ENCODE measurements at regions not wholly inside any gene's neighbourhood (a gene's known extent, or its start where the extent isn't known, plus 50 kb on each side); places are given as distances from the start of the nearest gene placed in this dataset.

GRCh38 chr1:195754874-195755273, 853.4 kb downstream of the KCNT2 start:
- no peak for TF ChIP-seq CTCF (conservative IDR thresholded peaks at IDR 0.05; ENCODE audit: low read length)
- no peak for DNase-seq (ENCODE audit: low read depth)
- no peak overlapping the region for H3K4me3 ChIP-seq (ENCODE audit: low read length)

- no peak for TF ChIP-seq CTCF (conservative IDR thresholded peaks at IDR 0.05; ENCODE audit: low read length)
- DNase-seq (ENCODE audit: low read depth) = no peak
Observed at GRCh38 chr1:195754303-195754702, 853.9 kb downstream of the KCNT2 start.

GRCh38 chr1:195748969-195749368, 859.3 kb downstream of the KCNT2 start:
- H3K4me3 ChIP-seq (ENCODE audit: low read length) = no peak overlapping the region
- TF ChIP-seq CTCF (conservative IDR thresholded peaks at IDR 0.05; ENCODE audit: low read length) = no peak
- DNase-seq (ENCODE audit: low read depth) = no peak

More at GRCh38 chr1:195754303-195754702, 853.9 kb downstream of the KCNT2 start:
- no peak overlapping the region for H3K4me3 ChIP-seq (ENCODE audit: low read length)

GRCh38 chr1:195745189-195746010, 862.8 kb downstream of the KCNT2 start:
- H3K4me3 ChIP-seq (ENCODE audit: low read length) = no peak overlapping the region
- no peak for TF ChIP-seq CTCF (conservative IDR thresholded peaks at IDR 0.05; ENCODE audit: low read length)
- no peak for DNase-seq (ENCODE audit: low read depth)

- no peak overlapping the region for H3K4me3 ChIP-seq (ENCODE audit: low read length)
- DNase-seq (ENCODE audit: low read depth) = no peak
- TF ChIP-seq CTCF (conservative IDR thresholded peaks at IDR 0.05; ENCODE audit: low read length) = no peak
Observed at GRCh38 chr1:195744256-195744655, 864.0 kb downstream of the KCNT2 start.

- no peak for TF ChIP-seq CTCF (conservative IDR thresholded peaks at IDR 0.05; ENCODE audit: low read length)
- no peak overlapping the region for H3K4me3 ChIP-seq (ENCODE audit: low read length)
- DNase-seq (ENCODE audit: low read depth) = peak; percentile 8
Observed at GRCh38 chr1:195740862-195741261, 867.4 kb downstream of the KCNT2 start.

- no peak overlapping the region for H3K4me3 ChIP-seq (ENCODE audit: low read length)
- DNase-seq (ENCODE audit: low read depth) = peak; percentile 28
- TF ChIP-seq CTCF (conservative IDR thresholded peaks at IDR 0.05; ENCODE audit: low read length) = no peak
Observed at GRCh38 chr1:195738966-195739650, 869.1 kb downstream of the KCNT2 start.
